Uterus (tissue), 2 donors: ENCODE measurements at regions not wholly inside any gene's neighbourhood (a gene's known extent, or its start where the extent isn't known, plus 50 kb on each side); places are given as distances from the start of the nearest gene placed in this dataset.

ENCODE experiments used
- CTCF ChIP-seq, 4 experiments: fragments of 200-600 bp in 2 of 4; fragments of 450-650 bp in 2 of 4; sonication (generic) in 2 of 4; IDR thresholded peaks; one replicate each; pipeline ENCODE4 v1.5.1; 2016 to 2019; ENCODE audit warnings: antibody characterized with exemption in 4 of 4, mild to moderate bottlenecking in 2 of 4, moderate library complexity in 1 of 4
- POLR2A ChIP-seq, 2 donors: fragments of 450-650 bp; IDR thresholded peaks; one replicate each; pipeline ENCODE4 v1.6.1; 2016; ENCODE audit warnings: antibody characterized with exemption in 2 of 2, mild to moderate bottlenecking in 1 of 2, moderate library complexity in 1 of 2

DNA sequence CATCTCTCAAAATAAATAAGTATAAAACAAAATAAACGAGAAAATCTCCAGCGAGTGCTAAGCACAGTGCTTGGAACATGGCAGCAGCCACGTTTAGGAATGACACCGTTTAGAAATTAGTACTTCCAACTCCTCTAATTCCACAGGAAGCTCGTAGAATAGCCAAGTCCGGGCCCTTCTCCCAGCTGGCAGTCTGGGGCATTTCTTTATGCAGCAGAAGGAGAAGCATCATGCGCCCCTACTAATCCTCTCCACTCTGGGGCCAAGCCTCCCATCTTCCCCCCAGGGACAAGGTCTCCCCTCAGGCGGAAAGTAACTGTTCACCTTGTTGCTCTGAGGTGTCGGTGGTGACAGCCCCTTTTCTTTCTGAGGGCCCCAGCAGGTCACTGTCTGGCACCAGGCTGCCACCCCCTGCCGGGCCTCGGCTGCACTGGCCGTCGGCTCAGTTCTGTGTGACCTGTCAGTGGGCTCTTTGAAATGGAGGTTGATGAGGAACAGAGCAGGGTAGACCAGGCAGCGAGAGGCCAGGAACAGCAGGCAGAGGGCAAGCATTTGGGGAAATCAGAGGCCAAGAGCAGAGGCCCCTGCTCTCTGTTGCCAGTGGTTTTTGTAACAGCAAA, 113.5 kb upstream of the WWC1 start:
- no peak for TF ChIP-seq CTCF (IDR thresholded peaks at IDR 0.05)
- no peak for TF ChIP-seq POLR2A (IDR thresholded peaks at IDR 0.05)
